ENCODE measurements at regions not wholly inside any gene's neighbourhood (a gene's known extent, or its start where the extent isn't known, plus 50 kb on each side); places are given as distances from the start of the nearest gene placed in this dataset.

DNA sequence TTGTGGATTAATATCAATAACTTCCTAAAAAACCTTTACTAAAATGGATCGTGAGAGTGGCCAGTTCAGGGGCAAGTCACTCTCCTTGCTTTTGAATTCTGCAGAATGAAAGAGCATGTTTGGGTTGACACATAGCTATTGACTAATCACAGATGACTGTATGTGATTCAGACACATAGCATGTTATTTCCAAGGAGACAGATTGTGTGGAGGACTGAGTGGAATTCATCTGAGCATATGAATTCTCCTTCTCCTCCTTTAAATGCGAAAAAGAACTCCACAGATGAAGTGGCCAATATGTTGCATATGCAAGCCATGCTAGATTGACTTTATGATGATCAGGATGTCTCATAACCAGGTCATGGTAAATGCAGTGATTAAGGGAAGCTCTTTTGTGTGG, 249.4 kb upstream of the FAM98A start:
- TF ChIP-seq, protein P1, sequence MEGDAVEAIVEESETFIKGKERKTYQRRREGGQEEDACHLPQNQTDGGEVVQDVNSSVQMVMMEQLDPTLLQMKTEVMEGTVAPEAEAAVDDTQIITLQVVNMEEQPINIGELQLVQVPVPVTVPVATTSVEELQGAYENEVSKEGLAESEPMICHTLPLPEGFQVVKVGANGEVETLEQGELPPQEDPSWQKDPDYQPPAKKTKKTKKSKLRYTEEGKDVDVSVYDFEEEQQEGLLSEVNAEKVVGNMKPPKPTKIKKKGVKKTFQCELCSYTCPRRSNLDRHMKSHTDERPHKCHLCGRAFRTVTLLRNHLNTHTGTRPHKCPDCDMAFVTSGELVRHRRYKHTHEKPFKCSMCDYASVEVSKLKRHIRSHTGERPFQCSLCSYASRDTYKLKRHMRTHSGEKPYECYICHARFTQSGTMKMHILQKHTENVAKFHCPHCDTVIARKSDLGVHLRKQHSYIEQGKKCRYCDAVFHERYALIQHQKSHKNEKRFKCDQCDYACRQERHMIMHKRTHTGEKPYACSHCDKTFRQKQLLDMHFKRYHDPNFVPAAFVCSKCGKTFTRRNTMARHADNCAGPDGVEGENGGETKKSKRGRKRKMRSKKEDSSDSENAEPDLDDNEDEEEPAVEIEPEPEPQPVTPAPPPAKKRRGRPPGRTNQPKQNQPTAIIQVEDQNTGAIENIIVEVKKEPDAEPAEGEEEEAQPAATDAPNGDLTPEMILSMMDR (IDR thresholded peaks at IDR 0.05; ENCODE audit: low read depth, low read length), result no peak
- TF ChIP-seq POLR2A (IDR thresholded peaks at IDR 0.05; ENCODE audit: extremely low read depth, insufficient read length), result no peak
